PC-9 (cell line): ENCODE measurements at regions not wholly inside any gene's neighbourhood (a gene's known extent, or its start where the extent isn't known, plus 50 kb on each side); places are given as distances from the start of the nearest gene placed in this dataset.
A peak's percentile ranks its signal among the peaks of the same experiment; 100 is the strongest.

Source experiments
- BruUV-seq: library from RNA; stranded (reverse); fragments of 400-500 nt; replicated peaks from 2 replicates; lab custom pipeline; 2021; lab: Mats Ljungman, UMichigan
- CTCF ChIA-PET: fragments of 300-600 bp; sonication (Branson Sonifier 250); formaldehyde crosslinking; loops from one replicate; lab custom pipeline; 2022; ENCODE audit warnings: antibody characterized with exemption; lab: Charles Lee
- POLR2A ChIA-PET: fragments of 300-600 bp; sonication (Branson Sonifier 250); formaldehyde crosslinking; loops from one replicate; lab custom pipeline; 2022; ENCODE audit warnings: antibody characterized with exemption; ENCODE audit not compliant: unreplicated experiment; lab: Charles Lee
- DNase-seq, 2 experiments: peaks; one replicate each; pipeline versions ENCODE4 v3.0.0 to v3.0.0-alpha.2; 2015 to 2022; ENCODE audit warnings: mixed read lengths in 1 of 2
- H2AFZ ChIP-seq: fragments of 200-600 bp; sonication (generic); 2 replicates; pipeline ENCODE4 v1.8.1; 2017; ENCODE audit warnings: antibody characterized with exemption
- H3F3A ChIP-seq: fragments of 200-600 bp; sonication (generic); 2 replicates; pipeline ENCODE4 v1.8.1; 2017; ENCODE audit warnings: antibody characterized with exemption, mild to moderate bottlenecking, low read depth; ENCODE audit not compliant: insufficient read depth
- H3K27ac ChIP-seq: fragments of 200-600 bp; sonication (generic); 2 replicates; pipeline ENCODE4 v1.6.1; 2016; ENCODE audit warnings: mixed run types
- H3K27me3 ChIP-seq: fragments of 200-600 bp; sonication (generic); 2 replicates; pipeline ENCODE4 v1.6.1; 2016; ENCODE audit warnings: low read depth, mixed run types; ENCODE audit not compliant: insufficient read depth
- H3K36me3 ChIP-seq: fragments of 200-600 bp; sonication (generic); 2 replicates; pipeline ENCODE4 v1.6.1; 2016; ENCODE audit warnings: low read depth, mixed run types
- H3K4me1 ChIP-seq: fragments of 200-600 bp; sonication (generic); replicated peaks from 2 replicates; pipeline ENCODE4 v1.6.1; 2016; ENCODE audit warnings: mixed run types; ENCODE audit not compliant: insufficient read depth
- H3K4me2 ChIP-seq: fragments of 200-600 bp; sonication (generic); 2 replicates; pipeline ENCODE4 v1.6.1; 2017; ENCODE audit warnings: mixed run types
- H3K4me3 ChIP-seq: fragments of 200-600 bp; sonication (generic); 2 replicates; pipeline ENCODE4 v1.6.1; 2016; ENCODE audit warnings: mixed run types
- H3K79me2 ChIP-seq: fragments of 200-600 bp; sonication (generic); 2 replicates; pipeline ENCODE4 v1.6.1; 2017; ENCODE audit warnings: low read depth, mixed run types
- H3K9me2 ChIP-seq: fragments of 200-600 bp; sonication (generic); 2 replicates; pipeline ENCODE4 v1.8.1; 2017; ENCODE audit warnings: mild to moderate bottlenecking; ENCODE audit not compliant: insufficient read depth
- H3K9me3 ChIP-seq: fragments of 200-600 bp; sonication (generic); 2 replicates; pipeline ENCODE4 v1.8.1; 2016; ENCODE audit warnings: low read depth; ENCODE audit not compliant: insufficient read depth
- H4K20me1 ChIP-seq: fragments of 200-600 bp; sonication (generic); 2 replicates; pipeline ENCODE4 v1.8.1; 2017; ENCODE audit not compliant: insufficient read depth
- CTCF ChIP-seq: fragments of 200-600 bp; sonication (generic); conservative IDR thresholded peaks from 2 replicates; pipeline ENCODE4 v1.6.1; 2017; ENCODE audit warnings: mixed run types, antibody characterized with exemption, mild to moderate bottlenecking, moderate library complexity
- EZH2 ChIP-seq: fragments of 200-600 bp; sonication (generic); IDR thresholded peaks from 2 replicates; pipeline ENCODE4 v1.8.0; 2017; ENCODE audit warnings: antibody characterized with exemption, low read depth
- intact Hi-C: fragments of 100-400 bp; cut with micrococcal nuclease; formaldehyde crosslinking; loops from one replicate; pipeline ENCODE4 v1.10.0; 2022; ENCODE audit not compliant: unreplicated experiment

GRCh38 chr6:121809211-121809610 is 373.8 kb downstream of the GJA1 start:
- no peaks in the 10 kb centered on the region for H3K27me3 ChIP-seq
- H3K4me1 ChIP-seq, result peaks cover 12% of the 10 kb centered on the region
- no peak for TF ChIP-seq CTCF
- H3K79me2 ChIP-seq, result no peaks in the 10 kb centered on the region
- H3K27ac ChIP-seq, result peak overlapping the region; percentile 24
- ChIA-PET POLR2A (no interaction called here), CTCF (no interaction called here)
- intact Hi-C loops, result no loop called here
- no peaks in the 10 kb centered on the region for H4K20me1 ChIP-seq
- H3K4me2 ChIP-seq, result peak overlapping the region; percentile 23; the same call in 1 of the 2 replicates
- BruUV-seq, result no TSS peak
- no peak for DNase-seq
- peaks cover 4% of the 10 kb centered on the region for H3K9me3 ChIP-seq
- H3K9me2 ChIP-seq, result peaks cover 8% of the 10 kb centered on the region
- no peak overlapping the region for H3K4me3 ChIP-seq
- H2AFZ ChIP-seq, result peak overlapping the region; percentile 34
- H3K36me3 ChIP-seq, result no peaks in the 10 kb centered on the region
- no peaks in the 10 kb centered on the region for H3F3A ChIP-seq

GRCh38 chr6:121810158-121811032 is 374.9 kb downstream of the GJA1 start:
- H3K9me3 ChIP-seq, result peaks cover 7% of the 10 kb centered on the region
- no peaks in the 10 kb centered on the region for H3F3A ChIP-seq
- DNase-seq, result no peak
- CTCF ChIA-PET, result no interaction called here
- H3K27ac ChIP-seq, result no peak overlapping the region
- H3K4me3 ChIP-seq, result no peak overlapping the region
- POLR2A ChIA-PET, result no interaction called here
- H3K4me2 ChIP-seq, result no peak overlapping the region
- TF ChIP-seq CTCF (no peak), EZH2 (no peak)
- H2AFZ ChIP-seq, result no peak overlapping the region
- H4K20me1 ChIP-seq, result no peaks in the 10 kb centered on the region
- no peaks in the 10 kb centered on the region for H3K27me3 ChIP-seq
- BruUV-seq, result no TSS peak
- H3K36me3 ChIP-seq, result no peaks in the 10 kb centered on the region
- H3K4me1 ChIP-seq, result peaks cover 12% of the 10 kb centered on the region
- no peaks in the 10 kb centered on the region for H3K79me2 ChIP-seq
- H3K9me2 ChIP-seq, result peaks cover 8% of the 10 kb centered on the region
- intact Hi-C loops, result no loop called here

- intact Hi-C loops, result no loop called here
- no peak for TF ChIP-seq CTCF
- TF ChIP-seq EZH2, result no peak
- ChIA-PET CTCF (no interaction called here), POLR2A (no interaction called here)
- Histone ChIP-seq H4K20me1 (no peaks in the 10 kb centered on the region), H3F3A (no peaks in the 10 kb centered on the region), H3K9me3 (peaks cover 10% of the 10 kb centered on the region), H2AFZ (no peak overlapping the region), H3K4me1 (peaks cover 12% of the 10 kb centered on the region), H3K79me2 (no peaks in the 10 kb centered on the region), H3K4me2 (no peak overlapping the region), H3K27ac (no peak overlapping the region), H3K4me3 (no peak overlapping the region), H3K9me2 (peaks cover 8% of the 10 kb centered on the region), H3K27me3 (no peaks in the 10 kb centered on the region), H3K36me3 (no peaks in the 10 kb centered on the region)
- BruUV-seq, result no TSS peak
- DNase-seq, result no peak
These were observed 375.7 kb downstream of the GJA1 start for GRCh38 chr6:121811106-121811505.
